GM21381 (cell line): ENCODE measurements at regions not wholly inside any gene's neighbourhood (a gene's known extent, or its start where the extent isn't known, plus 50 kb on each side); places are given as distances from the start of the nearest gene placed in this dataset.

ENCODE experiments used
- ATAC-seq: cut with Tn5 transposase; IDR thresholded peaks from one replicate; pipeline ENCODE4 v1.9.1; 2021; ENCODE audit warnings: mild to moderate bottlenecking, moderate library complexity; ENCODE audit not compliant: unreplicated experiment

GRCh38 chr9:91039125-91039834 lies 237.7 kb downstream of the SYK start:
- no peak for ATAC-seq

GRCh38 chr9:91039835-91040140 lies 238.2 kb downstream of the SYK start:
- ATAC-seq: no peak

- ATAC-seq: no peak
Observed at GRCh38 chr9:91040371-91041215, 239.0 kb downstream of the SYK start.

- ATAC-seq: no peak
Observed at GRCh38 chr9:91042024-91042423, 240.4 kb downstream of the SYK start.

- no peak for ATAC-seq
Observed at GRCh38 chr9:91042541-91042940, 240.9 kb downstream of the SYK start.

GRCh38 chr9:91043056-91043810 lies 241.6 kb downstream of the SYK start:
- no peak for ATAC-seq

GRCh38 chr9:91043811-91044175 lies 242.2 kb downstream of the SYK start:
- ATAC-seq: no peak

- ATAC-seq: no peak
Observed at GRCh38 chr9:91044354-91044753, 242.7 kb downstream of the SYK start.

- ATAC-seq: no peak
Observed at GRCh38 chr9:91045041-91045440, 243.4 kb downstream of the SYK start.

GRCh38 chr9:91047529-91047928 lies 245.9 kb downstream of the SYK start:
- no peak for ATAC-seq

- ATAC-seq: no peak
Observed at GRCh38 chr9:91047993-91048607, 246.5 kb downstream of the SYK start.

GRCh38 chr9:91048749-91049148 lies 247.1 kb downstream of the SYK start:
- ATAC-seq: no peak

- ATAC-seq: no peak
Observed at GRCh38 chr9:91053824-91054223, 252.2 kb downstream of the SYK start.

GRCh38 chr9:91055845-91056244 lies 254.2 kb downstream of the SYK start:
- ATAC-seq: no peak

GRCh38 chr9:91056486-91056885 lies 254.9 kb downstream of the SYK start:
- ATAC-seq: no peak

- ATAC-seq: no peak
Observed at GRCh38 chr9:91056917-91057316, 255.3 kb downstream of the SYK start.

GRCh38 chr9:91059713-91060112 lies 258.1 kb downstream of the SYK start:
- no peak for ATAC-seq

- ATAC-seq: no peak
Observed at GRCh38 chr9:91060520-91061343, 259.1 kb downstream of the SYK start.

- ATAC-seq: no peak
Observed at GRCh38 chr9:91061506-91061905, 259.9 kb downstream of the SYK start.

- ATAC-seq: no peak
Observed at GRCh38 chr9:91062281-91062680, 260.7 kb downstream of the SYK start.

GRCh38 chr9:91063471-91063870 lies 261.9 kb downstream of the SYK start:
- ATAC-seq: no peak
